H54 (cell line): ENCODE measurements at regions not wholly inside any gene's neighbourhood (a gene's known extent, or its start where the extent isn't known, plus 50 kb on each side); places are given as distances from the start of the nearest gene placed in this dataset.
"Not testable (repeated sequence)": the region's sequence is repeated elsewhere in the genome, so short reads cannot be mapped to it uniquely, and the experiment has no call there.

ENCODE experiments used
- DNase-seq: peaks from one replicate; pipeline ENCODE4 v3.0.0; 2011; ENCODE audit warnings: low spot score, mixed read lengths; ENCODE audit not compliant: insufficient read length
- FAIRE-seq: peaks from 3 replicates; lab custom pipeline; 2011; peaks lifted over from hg19 to GRCh38; lab: Jason Lieb, UNC
- POLR2A ChIP-seq: IDR thresholded peaks from 2 replicates; pipeline ENCODE4 v1.6.1; 2011; ENCODE audit warnings: low read depth, mild to moderate bottlenecking, low read length

- no peak for DNase-seq
- FAIRE-seq, result no peak
- no peak for TF ChIP-seq POLR2A
Measured at GRCh38 chr16:21526923-21527807, 72.2 kb upstream of the METTL9 start.

GRCh38 chr16:21529060-21529658 lies 70.2 kb upstream of the METTL9 start:
- not testable (repeated sequence) for DNase-seq, FAIRE-seq

- FAIRE-seq, result not testable (repeated sequence)
Measured at GRCh38 chr16:21530729-21531383, 68.5 kb upstream of the METTL9 start.

GRCh38 chr16:21532996-21533395 lies 66.4 kb upstream of the METTL9 start:
- not testable (repeated sequence) for FAIRE-seq, DNase-seq

More at GRCh38 chr16:21530729-21531383, 68.5 kb upstream of the METTL9 start:
- not testable (repeated sequence) for DNase-seq

- DNase-seq, FAIRE-seq: not testable (repeated sequence)
Measured at GRCh38 chr16:21533474-21533873, 65.9 kb upstream of the METTL9 start.

- DNase-seq, FAIRE-seq: not testable (repeated sequence)
Measured at GRCh38 chr16:21534561-21534960, 64.8 kb upstream of the METTL9 start.

- FAIRE-seq, DNase-seq: not testable (repeated sequence)
Measured at GRCh38 chr16:21535201-21535600, 64.2 kb upstream of the METTL9 start.

GRCh38 chr16:21536740-21537139 lies 62.6 kb upstream of the METTL9 start:
- not testable (repeated sequence) for DNase-seq, FAIRE-seq

- not testable (repeated sequence) for DNase-seq, FAIRE-seq
Measured at GRCh38 chr16:21537598-21537997, 61.8 kb upstream of the METTL9 start.

- FAIRE-seq, DNase-seq: not testable (repeated sequence)
Measured at GRCh38 chr16:21539107-21539618, 60.2 kb upstream of the METTL9 start.

GRCh38 chr16:21540770-21541433 lies 58.5 kb upstream of the METTL9 start:
- FAIRE-seq, DNase-seq: not testable (repeated sequence)

GRCh38 chr16:21541611-21542051 lies 57.7 kb upstream of the METTL9 start:
- not testable (repeated sequence) for DNase-seq, FAIRE-seq

- not testable (repeated sequence) for DNase-seq, FAIRE-seq
Measured at GRCh38 chr16:21542075-21542474, 57.3 kb upstream of the METTL9 start.

GRCh38 chr16:21542491-21543124 lies 56.8 kb upstream of the METTL9 start:
- not testable (repeated sequence) for DNase-seq, FAIRE-seq

GRCh38 chr16:21543151-21543836 lies 56.1 kb upstream of the METTL9 start:
- not testable (repeated sequence) for FAIRE-seq, DNase-seq

GRCh38 chr16:21545664-21546326 lies 53.6 kb upstream of the METTL9 start:
- FAIRE-seq, DNase-seq: not testable (repeated sequence)

GRCh38 chr16:21549396-21549795 lies 50.0 kb upstream of the METTL9 start:
- DNase-seq, FAIRE-seq: not testable (repeated sequence)
